ENCODE measurements at regions not wholly inside any gene's neighbourhood (a gene's known extent, or its start where the extent isn't known, plus 50 kb on each side); places are given as distances from the start of the nearest gene placed in this dataset.

- DNase-seq, result no peak
These were observed 168.9 kb downstream of the CYRIA start for GRCh38 chr2:16496426-16497388.

GRCh38 chr2:16495509-16496208 is 170.0 kb downstream of the CYRIA start:
- DNase-seq, result no peak

- peak; percentile 55 for DNase-seq
These were observed 170.7 kb downstream of the CYRIA start for GRCh38 chr2:16494836-16495508.

- DNase-seq, result no peak
These were observed 171.8 kb downstream of the CYRIA start for GRCh38 chr2:16493788-16494187.

GRCh38 chr2:16487686-16488085 is 177.9 kb downstream of the CYRIA start:
- peak; percentile 70 for DNase-seq

GRCh38 chr2:16485251-16485650 is 180.4 kb downstream of the CYRIA start:
- DNase-seq, result peak; percentile 11

- DNase-seq, result no peak
These were observed 183.2 kb downstream of the CYRIA start for GRCh38 chr2:16482460-16482859.

- no peak for DNase-seq
These were observed 184.3 kb downstream of the CYRIA start for GRCh38 chr2:16481351-16481750.

GRCh38 chr2:16479721-16480120 is 185.9 kb downstream of the CYRIA start:
- DNase-seq, result no peak

- peak; percentile 38 for DNase-seq
These were observed 187.0 kb downstream of the CYRIA start for GRCh38 chr2:16478434-16479210.

- no peak for DNase-seq
These were observed 188.0 kb downstream of the CYRIA start for GRCh38 chr2:16477648-16478047.

- DNase-seq, result no peak
These were observed 188.8 kb downstream of the CYRIA start for GRCh38 chr2:16476866-16477265.

- DNase-seq, result no peak
These were observed 189.6 kb downstream of the CYRIA start for GRCh38 chr2:16475986-16476567.

- no peak for DNase-seq
These were observed 190.0 kb downstream of the CYRIA start for GRCh38 chr2:16475586-16475985.

GRCh38 chr2:16473575-16473974 is 192.1 kb downstream of the CYRIA start:
- DNase-seq, result no peak

GRCh38 chr2:16470936-16471490 is 194.6 kb downstream of the CYRIA start:
- DNase-seq, result no peak

GRCh38 chr2:16466821-16467151 is 198.8 kb downstream of the CYRIA start:
- no peak for DNase-seq

- DNase-seq, result no peak
These were observed 199.4 kb downstream of the CYRIA start for GRCh38 chr2:16466133-16466820.

GRCh38 chr2:16464641-16465040 is 201.0 kb downstream of the CYRIA start:
- no peak for DNase-seq

GRCh38 chr2:16462958-16463357 is 202.7 kb downstream of the CYRIA start:
- DNase-seq, result peak; percentile 52

GRCh38 chr2:16461672-16462071 is 204.0 kb downstream of the CYRIA start:
- DNase-seq, result no peak

All from OCI-M1 (cell line).